PC-9 (cell line): ENCODE measurements at regions not wholly inside any gene's neighbourhood (a gene's known extent, or its start where the extent isn't known, plus 50 kb on each side); places are given as distances from the start of the nearest gene placed in this dataset.
A peak's percentile ranks its signal among the peaks of the same experiment; 100 is the strongest.

Experiments
- BruUV-seq: library from RNA; stranded (reverse); fragments of 400-500 nt; replicated peaks from 2 replicates; lab custom pipeline; 2021; lab: Mats Ljungman, UMichigan
- CTCF ChIA-PET: fragments of 300-600 bp; sonication (Branson Sonifier 250); formaldehyde crosslinking; loops from one replicate; lab custom pipeline; 2022; ENCODE audit warnings: antibody characterized with exemption; lab: Charles Lee
- POLR2A ChIA-PET: fragments of 300-600 bp; sonication (Branson Sonifier 250); formaldehyde crosslinking; loops from one replicate; lab custom pipeline; 2022; ENCODE audit warnings: antibody characterized with exemption; ENCODE audit not compliant: unreplicated experiment; lab: Charles Lee
- DNase-seq, 2 experiments: peaks; one replicate each; pipeline versions ENCODE4 v3.0.0 to v3.0.0-alpha.2; 2015 to 2022; ENCODE audit warnings: mixed read lengths in 1 of 2
- H2AFZ ChIP-seq: fragments of 200-600 bp; sonication (generic); 2 replicates; pipeline ENCODE4 v1.8.1; 2017; ENCODE audit warnings: antibody characterized with exemption
- H3F3A ChIP-seq: fragments of 200-600 bp; sonication (generic); 2 replicates; pipeline ENCODE4 v1.8.1; 2017; ENCODE audit warnings: antibody characterized with exemption, mild to moderate bottlenecking, low read depth; ENCODE audit not compliant: insufficient read depth
- H3K27ac ChIP-seq: fragments of 200-600 bp; sonication (generic); 2 replicates; pipeline ENCODE4 v1.6.1; 2016; ENCODE audit warnings: mixed run types
- H3K27me3 ChIP-seq: fragments of 200-600 bp; sonication (generic); 2 replicates; pipeline ENCODE4 v1.6.1; 2016; ENCODE audit warnings: low read depth, mixed run types; ENCODE audit not compliant: insufficient read depth
- H3K36me3 ChIP-seq: fragments of 200-600 bp; sonication (generic); 2 replicates; pipeline ENCODE4 v1.6.1; 2016; ENCODE audit warnings: low read depth, mixed run types
- H3K4me1 ChIP-seq: fragments of 200-600 bp; sonication (generic); replicated peaks from 2 replicates; pipeline ENCODE4 v1.6.1; 2016; ENCODE audit warnings: mixed run types; ENCODE audit not compliant: insufficient read depth
- H3K4me2 ChIP-seq: fragments of 200-600 bp; sonication (generic); 2 replicates; pipeline ENCODE4 v1.6.1; 2017; ENCODE audit warnings: mixed run types
- H3K4me3 ChIP-seq: fragments of 200-600 bp; sonication (generic); 2 replicates; pipeline ENCODE4 v1.6.1; 2016; ENCODE audit warnings: mixed run types
- H3K79me2 ChIP-seq: fragments of 200-600 bp; sonication (generic); 2 replicates; pipeline ENCODE4 v1.6.1; 2017; ENCODE audit warnings: low read depth, mixed run types
- H3K9me2 ChIP-seq: fragments of 200-600 bp; sonication (generic); 2 replicates; pipeline ENCODE4 v1.8.1; 2017; ENCODE audit warnings: mild to moderate bottlenecking; ENCODE audit not compliant: insufficient read depth
- H3K9me3 ChIP-seq: fragments of 200-600 bp; sonication (generic); 2 replicates; pipeline ENCODE4 v1.8.1; 2016; ENCODE audit warnings: low read depth; ENCODE audit not compliant: insufficient read depth
- H4K20me1 ChIP-seq: fragments of 200-600 bp; sonication (generic); 2 replicates; pipeline ENCODE4 v1.8.1; 2017; ENCODE audit not compliant: insufficient read depth
- EZH2 ChIP-seq: fragments of 200-600 bp; sonication (generic); IDR thresholded peaks from 2 replicates; pipeline ENCODE4 v1.8.0; 2017; ENCODE audit warnings: antibody characterized with exemption, low read depth
- intact Hi-C: fragments of 100-400 bp; cut with micrococcal nuclease; formaldehyde crosslinking; loops from one replicate; pipeline ENCODE4 v1.10.0; 2022; ENCODE audit not compliant: unreplicated experiment
- TF ChIP-seq, protein P1 (sequence below): fragments of 200-600 bp; sonication (generic); conservative IDR thresholded peaks from 2 replicates; pipeline ENCODE4 v1.6.1; 2017; ENCODE audit warnings: mixed run types, antibody characterized with exemption, mild to moderate bottlenecking, moderate library complexity

DNA sequence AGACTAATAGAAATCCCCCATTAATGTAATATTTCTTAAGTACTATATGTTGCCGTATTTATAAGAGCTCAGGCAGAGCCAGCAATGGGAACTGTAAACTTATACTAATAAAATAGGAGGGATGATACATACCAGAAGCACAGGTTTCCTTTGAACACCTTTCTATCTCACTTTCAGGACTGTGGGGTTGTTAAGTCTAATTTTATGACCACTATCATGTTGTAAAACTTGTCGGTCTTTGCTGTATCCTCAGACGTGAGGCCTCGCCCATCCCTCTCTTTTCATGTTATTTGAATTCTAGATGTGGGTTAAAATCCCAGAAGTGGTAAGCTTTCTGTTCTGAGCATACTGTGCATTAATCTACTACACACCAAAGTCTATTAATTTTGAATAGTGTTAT, 1083.5 kb upstream of the TENM4 start:
- CTCF ChIA-PET: no interaction called here
- Histone ChIP-seq H3K4me2 (no peak overlapping the region), H3K9me3 (no peaks in the 10 kb centered on the region), H3K36me3 (no peaks in the 10 kb centered on the region), H3K27me3 (no peaks in the 10 kb centered on the region), H3K9me2 (no peaks in the 10 kb centered on the region), H3K79me2 (no peaks in the 10 kb centered on the region), H2AFZ (no peak overlapping the region), H3F3A (no peaks in the 10 kb centered on the region), H3K4me1 (peaks cover 16% of the 10 kb centered on the region), H3K4me3 (no peak overlapping the region), H3K27ac (no peak overlapping the region), H4K20me1 (no peaks in the 10 kb centered on the region)
- POLR2A ChIA-PET: interaction anchor here (0.7 kb wide), 1 partner anchor 486 kb away, joined by 6 read pairs; no protein-coding TSS in a partner anchor
- DNase-seq: no peak
- intact Hi-C loops: no loop called here
- no peak for TF ChIP-seq EZH2
- TF ChIP-seq, protein P1, sequence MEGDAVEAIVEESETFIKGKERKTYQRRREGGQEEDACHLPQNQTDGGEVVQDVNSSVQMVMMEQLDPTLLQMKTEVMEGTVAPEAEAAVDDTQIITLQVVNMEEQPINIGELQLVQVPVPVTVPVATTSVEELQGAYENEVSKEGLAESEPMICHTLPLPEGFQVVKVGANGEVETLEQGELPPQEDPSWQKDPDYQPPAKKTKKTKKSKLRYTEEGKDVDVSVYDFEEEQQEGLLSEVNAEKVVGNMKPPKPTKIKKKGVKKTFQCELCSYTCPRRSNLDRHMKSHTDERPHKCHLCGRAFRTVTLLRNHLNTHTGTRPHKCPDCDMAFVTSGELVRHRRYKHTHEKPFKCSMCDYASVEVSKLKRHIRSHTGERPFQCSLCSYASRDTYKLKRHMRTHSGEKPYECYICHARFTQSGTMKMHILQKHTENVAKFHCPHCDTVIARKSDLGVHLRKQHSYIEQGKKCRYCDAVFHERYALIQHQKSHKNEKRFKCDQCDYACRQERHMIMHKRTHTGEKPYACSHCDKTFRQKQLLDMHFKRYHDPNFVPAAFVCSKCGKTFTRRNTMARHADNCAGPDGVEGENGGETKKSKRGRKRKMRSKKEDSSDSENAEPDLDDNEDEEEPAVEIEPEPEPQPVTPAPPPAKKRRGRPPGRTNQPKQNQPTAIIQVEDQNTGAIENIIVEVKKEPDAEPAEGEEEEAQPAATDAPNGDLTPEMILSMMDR: no peak
- no TSS peak for BruUV-seq

DNA sequence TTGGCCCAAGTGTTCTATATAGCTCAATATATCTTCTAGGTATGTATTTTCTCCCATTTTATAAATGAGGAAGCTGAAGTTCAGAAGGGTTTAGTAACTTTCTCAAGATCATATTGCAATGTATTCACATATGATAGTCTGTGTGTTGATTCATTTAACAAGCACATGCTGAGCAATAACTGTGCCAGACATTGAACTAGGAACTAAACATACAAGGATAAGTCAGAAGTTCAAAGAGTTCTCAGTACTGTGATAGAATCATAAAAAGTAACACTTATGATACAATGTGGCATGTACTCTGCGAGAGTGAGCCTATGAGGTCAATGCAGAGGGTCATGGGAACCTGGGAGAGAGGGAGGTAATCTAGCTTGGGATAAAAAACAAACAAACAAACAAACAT, 1082.2 kb upstream of the TENM4 start:
- intact Hi-C loops: no loop called here
- H3K79me2 ChIP-seq: no peaks in the 10 kb centered on the region
- no TSS peak for BruUV-seq
- no peak overlapping the region for H3K4me2 ChIP-seq
- no peaks in the 10 kb centered on the region for H3K27me3 ChIP-seq
- ChIA-PET CTCF (no interaction called here), POLR2A (no interaction called here)
- no peak overlapping the region for H3K4me3 ChIP-seq
- H3F3A ChIP-seq: no peaks in the 10 kb centered on the region
- H2AFZ ChIP-seq: no peak overlapping the region
- H3K9me3 ChIP-seq: no peaks in the 10 kb centered on the region
- H3K36me3 ChIP-seq: no peaks in the 10 kb centered on the region
- H4K20me1 ChIP-seq: no peaks in the 10 kb centered on the region
- no peaks in the 10 kb centered on the region for H3K9me2 ChIP-seq
- peaks cover 16% of the 10 kb centered on the region for H3K4me1 ChIP-seq
- TF ChIP-seq EZH2: no peak
- TF ChIP-seq, protein P1: no peak
- DNase-seq: no peak
- no peak overlapping the region for H3K27ac ChIP-seq

DNA sequence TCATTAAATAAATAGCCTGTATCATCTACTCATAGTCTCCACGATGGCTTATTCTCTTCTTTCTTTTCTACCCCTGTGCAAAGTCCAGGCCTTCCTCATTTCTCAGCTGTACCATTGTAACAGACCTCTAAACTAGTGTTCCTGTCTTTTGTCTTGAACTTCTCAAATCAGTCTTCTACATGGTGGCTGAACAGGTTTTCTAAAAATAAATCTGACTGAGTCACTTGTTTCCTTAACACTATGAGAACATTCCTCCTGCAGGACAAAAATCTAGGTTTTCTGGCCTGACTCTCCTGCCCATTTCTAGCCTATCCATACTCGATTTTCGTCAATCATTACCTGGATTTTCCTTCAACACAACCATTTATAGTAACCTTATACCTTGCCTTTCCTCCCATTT, 1080.8 kb upstream of the TENM4 start:
- ChIA-PET POLR2A (no interaction called here), CTCF (interaction anchor here (0.6 kb wide), 1 partner anchor 389 kb away, joined by 3 read pairs; no protein-coding TSS in a partner anchor)
- TF ChIP-seq EZH2: no peak
- TF ChIP-seq, protein P1: no peak
- no peaks in the 10 kb centered on the region for H4K20me1 ChIP-seq
- H3K27ac ChIP-seq: no peak overlapping the region
- H3F3A ChIP-seq: no peaks in the 10 kb centered on the region
- peaks cover 16% of the 10 kb centered on the region for H3K4me1 ChIP-seq
- H3K27me3 ChIP-seq: no peaks in the 10 kb centered on the region
- H3K9me3 ChIP-seq: no peaks in the 10 kb centered on the region
- peak overlapping the region; percentile 13; the same call in 1 of the 2 replicates for H3K4me2 ChIP-seq
- intact Hi-C loops: loop anchor here (2.0 kb wide), 1 partner anchor 73 kb away; no protein-coding TSS in a partner anchor
- H2AFZ ChIP-seq: no peak overlapping the region
- no TSS peak for BruUV-seq
- H3K36me3 ChIP-seq: no peaks in the 10 kb centered on the region
- peak; percentile 8 to 65 for DNase-seq
- H3K4me3 ChIP-seq: no peak overlapping the region
- H3K9me2 ChIP-seq: no peaks in the 10 kb centered on the region
- H3K79me2 ChIP-seq: no peaks in the 10 kb centered on the region
